Limb (tissue), 2 donors: ENCODE measurements at regions not wholly inside any gene's neighbourhood (a gene's known extent, or its start where the extent isn't known, plus 50 kb on each side); places are given as distances from the start of the nearest gene placed in this dataset.

ENCODE experiments used
- DNase-seq, 2 donors: peaks; one replicate each; pipeline ENCODE4 v3.0.0-alpha.2; 2016; ENCODE audit errors: extremely low spot score in 2 of 2

DNA sequence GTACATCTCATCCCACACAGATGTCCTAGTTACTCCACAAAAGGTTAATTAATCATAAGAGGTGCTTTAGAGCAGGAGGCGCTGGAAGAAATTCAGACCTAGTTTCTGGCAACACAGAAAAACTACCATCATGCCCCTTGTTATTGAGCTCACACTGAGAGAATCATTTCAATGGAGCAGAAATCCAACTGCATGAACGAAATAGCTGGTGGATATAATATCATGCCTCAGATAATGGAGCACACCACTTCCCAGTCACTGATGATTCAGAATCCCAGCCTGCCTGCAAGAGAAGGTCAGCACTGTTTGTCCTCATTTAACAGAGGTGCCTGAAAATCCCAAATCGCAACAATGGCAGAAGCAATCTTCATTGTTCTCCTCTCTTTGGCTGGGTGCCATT is 125.8 kb upstream of the CREB1 start:
- no peak for DNase-seq

DNA sequence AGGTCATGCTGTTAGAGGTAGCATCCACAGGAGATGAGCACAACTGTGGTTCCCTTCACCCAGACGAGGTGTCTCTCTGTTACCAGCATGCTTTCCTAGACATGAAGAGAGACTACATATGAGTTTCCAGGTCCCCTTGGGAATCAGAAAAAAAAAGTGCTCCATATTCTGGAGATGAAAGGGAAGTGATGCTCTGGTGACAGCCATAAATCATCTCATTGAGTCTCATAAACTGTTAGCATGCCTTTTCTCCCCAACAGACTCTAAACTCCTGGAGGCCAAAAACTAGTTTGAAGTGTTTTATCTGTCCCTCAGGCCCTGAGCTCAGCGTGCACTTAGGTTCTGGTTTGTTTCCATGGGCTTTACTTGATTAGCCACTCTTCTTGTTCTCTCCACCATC is 124.6 kb upstream of the CREB1 start:
- no peak for DNase-seq

GRCh38 chr2:207408086-207408794 is 121.5 kb upstream of the CREB1 start:
- no peak for DNase-seq

- DNase-seq = no peak
These were observed 120.2 kb upstream of the CREB1 start for GRCh38 chr2:207409517-207409916.

DNA sequence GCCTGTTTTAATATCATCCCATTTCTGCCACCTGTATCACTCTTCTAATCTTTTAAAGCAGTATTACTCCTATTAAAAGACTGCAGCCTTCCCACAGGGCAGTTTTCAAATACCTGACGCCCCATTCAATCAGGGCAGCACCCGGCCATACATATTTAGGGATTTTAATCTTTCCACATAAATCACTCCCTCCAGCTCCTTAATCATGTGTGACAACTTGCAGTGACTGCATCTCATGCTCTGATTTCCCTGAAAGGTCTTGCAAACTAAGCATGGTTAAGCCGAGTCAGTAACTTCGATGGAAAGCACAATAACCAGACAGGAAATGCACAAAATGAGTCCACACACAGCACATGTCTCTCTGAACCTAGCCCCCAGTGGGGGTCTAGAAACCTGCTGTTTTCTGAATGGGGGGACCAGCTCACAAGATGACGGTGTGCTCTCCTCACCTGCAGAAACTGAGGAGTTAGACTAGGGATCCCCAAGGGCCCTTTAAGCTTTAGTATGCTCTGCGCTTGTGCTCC is 116.9 kb upstream of the CREB1 start:
- DNase-seq = no peak

- DNase-seq = no peak
These were observed 116.3 kb upstream of the CREB1 start for GRCh38 chr2:207413376-207413907.

DNA sequence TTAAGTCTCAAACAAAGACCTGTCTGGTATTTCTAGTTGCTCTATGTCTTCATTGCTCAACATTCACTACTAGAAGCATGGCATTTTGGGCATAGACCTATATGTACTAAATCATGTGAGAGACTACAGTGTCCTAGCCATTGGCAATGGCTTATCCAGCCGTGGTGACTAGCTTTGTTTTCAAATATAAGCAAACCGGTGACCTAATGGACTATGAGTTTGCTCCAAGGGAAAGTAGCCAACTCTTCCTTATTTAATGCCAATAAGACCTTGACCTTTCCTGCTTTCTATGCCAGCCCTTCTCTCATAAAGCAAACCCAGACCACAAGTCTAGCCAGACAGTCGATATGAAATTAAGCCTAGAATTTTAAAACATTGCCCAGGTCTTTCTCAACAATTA is 113.7 kb upstream of the CREB1 start:
- no peak for DNase-seq

GRCh38 chr2:207416900-207417299 is 112.9 kb upstream of the CREB1 start:
- DNase-seq = no peak

DNA sequence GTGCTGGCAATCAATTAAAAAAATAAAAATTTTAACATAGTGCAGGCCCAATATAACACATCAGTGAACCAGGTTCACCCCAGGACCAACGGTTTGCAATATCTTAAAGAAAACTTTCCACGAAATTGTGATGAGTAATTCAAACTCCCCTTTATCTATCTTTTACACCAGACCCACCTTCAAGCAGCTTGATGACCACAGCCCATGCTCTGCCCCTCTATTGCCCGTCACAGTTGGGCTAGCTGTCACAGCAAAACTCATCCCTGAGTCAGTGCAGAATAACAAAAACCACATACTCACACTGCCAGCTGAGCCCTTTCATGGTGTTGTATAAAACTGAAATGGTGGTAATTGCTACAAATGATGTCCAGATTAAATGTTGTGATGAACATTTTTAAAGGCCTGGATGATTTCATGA is 112.5 kb upstream of the CREB1 start:
- no peak for DNase-seq

GRCh38 chr2:207418419-207418818 is 111.3 kb upstream of the CREB1 start:
- no peak for DNase-seq

GRCh38 chr2:207419331-207419730 is 110.4 kb upstream of the CREB1 start:
- no peak for DNase-seq

DNA sequence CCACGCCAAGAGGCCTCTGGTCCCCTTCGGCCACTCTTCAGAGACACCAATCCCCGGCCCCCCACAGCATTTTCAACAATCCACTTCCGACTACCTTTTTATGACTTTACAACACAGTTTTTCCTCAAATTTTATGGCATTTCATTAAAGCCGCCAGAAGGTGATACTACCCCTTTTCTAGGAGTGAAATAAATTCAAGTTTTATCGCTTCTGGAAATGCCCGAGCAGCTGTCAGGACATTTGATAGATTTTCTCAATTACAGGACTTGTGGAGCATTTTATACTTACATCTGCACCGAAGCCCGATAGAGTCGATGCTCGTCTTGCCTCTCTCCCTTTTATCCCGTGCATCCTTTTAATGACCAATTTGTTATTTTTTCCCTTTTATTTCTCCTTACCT is 108.1 kb upstream of the CREB1 start:
- no peak for DNase-seq

- DNase-seq = no peak
These were observed 107.4 kb upstream of the CREB1 start for GRCh38 chr2:207422380-207422779.

- no peak for DNase-seq
These were observed 105.9 kb upstream of the CREB1 start for GRCh38 chr2:207423886-207424285.

GRCh38 chr2:207427986-207428385 is 101.8 kb upstream of the CREB1 start:
- DNase-seq = no peak

DNA sequence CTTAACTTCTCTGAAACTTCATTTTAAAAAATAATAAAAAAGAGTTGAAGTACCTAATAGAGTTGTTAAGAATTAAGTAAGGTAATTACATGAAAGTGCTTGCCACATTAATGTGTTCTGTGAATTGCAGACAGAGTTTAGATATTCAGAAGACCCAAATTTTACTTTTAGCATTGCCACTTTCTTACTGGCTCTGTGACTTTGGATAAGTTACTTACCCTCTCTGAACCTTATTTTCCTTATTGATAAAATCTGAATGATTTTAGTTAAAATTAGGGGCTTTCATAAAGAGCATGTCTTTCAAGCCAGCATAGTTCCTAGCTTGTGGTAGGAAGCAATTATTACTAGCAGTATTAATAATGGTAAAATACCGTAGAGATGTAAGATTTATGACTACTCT is 101.2 kb upstream of the CREB1 start:
- no peak for DNase-seq

DNA sequence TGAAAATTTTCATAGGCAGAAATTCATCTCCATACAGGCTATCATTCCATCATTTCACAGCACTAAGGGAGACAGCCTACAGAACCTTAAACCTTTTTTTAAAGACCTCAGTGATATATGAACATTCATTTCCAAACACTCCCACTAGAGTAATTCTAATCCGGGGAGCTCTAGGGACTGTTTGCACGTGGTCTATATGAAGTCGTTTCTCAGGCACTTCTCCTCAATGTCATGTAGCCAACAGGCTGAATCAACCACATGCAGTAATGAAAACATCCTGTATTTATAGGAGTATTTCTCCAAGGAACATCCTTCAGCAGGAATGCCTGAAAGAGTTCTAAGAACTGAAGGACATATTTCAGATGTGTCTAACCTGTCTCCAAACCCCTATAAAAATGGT is 97.3 kb upstream of the CREB1 start:
- DNase-seq = no peak

- DNase-seq = no peak
These were observed 95.5 kb upstream of the CREB1 start for GRCh38 chr2:207434306-207434705.

GRCh38 chr2:207434899-207435465 is 94.8 kb upstream of the CREB1 start:
- DNase-seq = no peak

GRCh38 chr2:207437136-207437523 is 92.6 kb upstream of the CREB1 start:
- DNase-seq = no peak

GRCh38 chr2:207437524-207438143 is 92.1 kb upstream of the CREB1 start:
- DNase-seq = no peak

GRCh38 chr2:207438414-207439126 is 91.2 kb upstream of the CREB1 start:
- DNase-seq = no peak
